Mesendoderm (in vitro differentiated cells): ENCODE measurements at regions not wholly inside any gene's neighbourhood (a gene's known extent, or its start where the extent isn't known, plus 50 kb on each side); places are given as distances from the start of the nearest gene placed in this dataset.

Source experiments
- DNase-seq: peaks from one replicate; pipeline ENCODE4 v3.0.0; 2013
- H2AK5ac ChIP-seq: 2 replicates; pipeline ENCODE4 v1.6.1; 2013; ENCODE audit warnings: low read length, inconsistent platforms
- H2BK120ac ChIP-seq: 2 replicates; pipeline ENCODE4 v1.6.1; 2013; ENCODE audit warnings: low read depth, mild to moderate bottlenecking, low read length, moderate library complexity, mixed read lengths
- H2BK15ac ChIP-seq: replicated peaks from 2 replicates; pipeline ENCODE4 v1.6.1; 2013; ENCODE audit warnings: low read depth, mild to moderate bottlenecking, moderate library complexity
- H2BK5ac ChIP-seq: 2 replicates; pipeline ENCODE4 v1.6.1; 2013; ENCODE audit warnings: low read length, inconsistent platforms
- H3K18ac ChIP-seq: 2 replicates; pipeline ENCODE4 v1.6.1; 2013; ENCODE audit warnings: mild to moderate bottlenecking, low read length, mixed read lengths
- H3K23ac ChIP-seq: one replicate; pipeline ENCODE4 v1.6.1; 2013; ENCODE audit warnings: low read length
- H3K27ac ChIP-seq: 2 replicates; pipeline ENCODE4 v1.5.1; 2013; ENCODE audit warnings: low read depth, mild to moderate bottlenecking, inconsistent platforms, low read length, moderate library complexity
- H3K27me3 ChIP-seq: 2 replicates; pipeline ENCODE4 v1.6.1; 2013; ENCODE audit warnings: low read length, control low read depth, mild to moderate bottlenecking, inconsistent platforms; ENCODE audit not compliant: insufficient read depth, poor library complexity
- H3K36me3 ChIP-seq: 2 replicates; pipeline ENCODE4 v1.6.1; 2013; ENCODE audit warnings: low read length, inconsistent platforms; ENCODE audit not compliant: control insufficient read depth, insufficient read depth
- H3K4ac ChIP-seq: one replicate; pipeline ENCODE4 v1.6.1; 2013; ENCODE audit warnings: low read depth, mild to moderate bottlenecking, low read length, moderate library complexity
- H3K4me1 ChIP-seq: 2 replicates; pipeline ENCODE4 v1.6.1; 2013; ENCODE audit warnings: low read depth, low read length, inconsistent platforms; ENCODE audit not compliant: control insufficient read depth
- H3K4me2 ChIP-seq: 2 replicates; pipeline ENCODE4 v1.6.1; 2013; ENCODE audit warnings: low read length
- H3K4me3 ChIP-seq: 2 replicates; pipeline ENCODE4 v1.5.1; 2013; ENCODE audit warnings: mild to moderate bottlenecking, low read length
- H3K56ac ChIP-seq: one replicate; pipeline ENCODE4 v1.6.1; 2013; ENCODE audit warnings: low read length
- H3K79me1 ChIP-seq: 2 replicates; pipeline ENCODE4 v1.6.1; 2013; ENCODE audit warnings: low read length, inconsistent platforms
- H3K79me2 ChIP-seq: 2 replicates; pipeline ENCODE4 v1.6.1; 2013; ENCODE audit warnings: mild to moderate bottlenecking, low read length; ENCODE audit not compliant: control insufficient read depth, insufficient read depth
- H3K9ac ChIP-seq: 2 replicates; pipeline ENCODE4 v1.6.1; 2013; ENCODE audit warnings: low read length, inconsistent platforms
- H4K5ac ChIP-seq: one replicate; pipeline ENCODE4 v1.6.1; 2013; ENCODE audit warnings: low read length
- H4K8ac ChIP-seq: one replicate; pipeline ENCODE4 v1.6.1; 2013; ENCODE audit warnings: low read depth, mild to moderate bottlenecking, control low read depth, low read length, moderate library complexity
- WGBS: extraction: QIAGEN DNeasy Blood & Tissue Kit; methylation state at CpG from one replicate; pipeline ENCODE4 v1.1.7; 2013; ENCODE audit warnings: low lambda C conversion rate, missing lambda C conversion rate; ENCODE audit not compliant: insufficient coverage; ENCODE audit errors: extremely low coverage; 5-methylcytosine and 5-hydroxymethylcytosine counted together

GRCh38 chr5:97909541-97909940 lies 726.5 kb upstream of the RIOK2 start:
- Histone ChIP-seq H2BK15ac (no peak overlapping the region), H3K18ac (no peak overlapping the region), H3K4ac (no peak overlapping the region), H3K56ac (no peak overlapping the region), H3K27me3 (no peaks in the 10 kb centered on the region), H3K79me1 (no peaks in the 10 kb centered on the region), H3K27ac (no peak overlapping the region), H3K4me3 (no peak overlapping the region), H3K9ac (no peak overlapping the region), H2BK120ac (no peak overlapping the region), H3K23ac (no peak overlapping the region), H2AK5ac (no peak overlapping the region), H3K4me1 (no peaks in the 10 kb centered on the region), H3K36me3 (no peaks in the 10 kb centered on the region), H4K8ac (no peak overlapping the region), H3K79me2 (no peaks in the 10 kb centered on the region), H3K4me2 (no peak overlapping the region), H4K5ac (no peak overlapping the region), H2BK5ac (no peak overlapping the region)
- no peak for DNase-seq
- no CpG with 5 or more reads among the region's 1 CpG for WGBS

- Histone ChIP-seq H3K79me1 (no peaks in the 10 kb centered on the region), H3K4me2 (no peak overlapping the region)
Observed at GRCh38 chr5:97914483-97914882, 731.4 kb upstream of the RIOK2 start.

GRCh38 chr5:97915106-97915505 lies 732.1 kb upstream of the RIOK2 start:
- H2BK15ac ChIP-seq = no peak overlapping the region
- WGBS = no CpG with 5 or more reads among the region's 1 CpG
- no peak overlapping the region for H3K4ac ChIP-seq
- H3K79me1 ChIP-seq = no peaks in the 10 kb centered on the region
- no peak for DNase-seq
- H3K4me2 ChIP-seq = no peak overlapping the region
- no peak overlapping the region for H2AK5ac ChIP-seq
- H3K27me3 ChIP-seq = no peaks in the 10 kb centered on the region
- no peak overlapping the region for H2BK5ac ChIP-seq
- H3K79me2 ChIP-seq = no peaks in the 10 kb centered on the region
- no peak overlapping the region for H3K18ac ChIP-seq
- H2BK120ac ChIP-seq = no peak overlapping the region
- H4K8ac ChIP-seq = no peak overlapping the region
- H3K27ac ChIP-seq = no peak overlapping the region
- H3K23ac ChIP-seq = no peak overlapping the region
- H3K36me3 ChIP-seq = no peaks in the 10 kb centered on the region
- no peak overlapping the region for H4K5ac ChIP-seq
- H3K56ac ChIP-seq = no peak overlapping the region
- no peak overlapping the region for H3K9ac ChIP-seq
- H3K4me1 ChIP-seq = no peaks in the 10 kb centered on the region
- H3K4me3 ChIP-seq = no peak overlapping the region

More at GRCh38 chr5:97914483-97914882, 731.4 kb upstream of the RIOK2 start:
- H2BK15ac ChIP-seq = no peak overlapping the region
- no peak for DNase-seq
- no peak overlapping the region for H3K9ac ChIP-seq
- H4K5ac ChIP-seq = no peak overlapping the region
- no peak overlapping the region for H3K27ac ChIP-seq
- H2BK5ac ChIP-seq = no peak overlapping the region
- H4K8ac ChIP-seq = no peak overlapping the region
- H2AK5ac ChIP-seq = no peak overlapping the region
- no peak overlapping the region for H2BK120ac ChIP-seq
- no peaks in the 10 kb centered on the region for H3K36me3 ChIP-seq
- H3K23ac ChIP-seq = no peak overlapping the region
- no peaks in the 10 kb centered on the region for H3K79me2 ChIP-seq
- no peak overlapping the region for H3K4ac ChIP-seq
- H3K4me1 ChIP-seq = no peaks in the 10 kb centered on the region
- no peak overlapping the region for H3K4me3 ChIP-seq
- no peak overlapping the region for H3K56ac ChIP-seq
- WGBS = no CpG with 5 or more reads among the region's 1 CpG
- H3K27me3 ChIP-seq = no peaks in the 10 kb centered on the region
- H3K18ac ChIP-seq = no peak overlapping the region

- no peaks in the 10 kb centered on the region for H3K36me3 ChIP-seq
- H3K4me1 ChIP-seq = no peaks in the 10 kb centered on the region
- WGBS = no CpG with 5 or more reads among the region's 1 CpG
- no peak overlapping the region for H3K4me2 ChIP-seq
- no peaks in the 10 kb centered on the region for H3K27me3 ChIP-seq
- no peaks in the 10 kb centered on the region for H3K79me2 ChIP-seq
- H3K79me1 ChIP-seq = no peaks in the 10 kb centered on the region
- no peak overlapping the region for H2AK5ac ChIP-seq
- no peak overlapping the region for H3K56ac ChIP-seq
- no peak overlapping the region for H2BK5ac ChIP-seq
- no peak overlapping the region for H3K23ac ChIP-seq
- H4K8ac ChIP-seq = no peak overlapping the region
- no peak overlapping the region for H3K4ac ChIP-seq
- H2BK120ac ChIP-seq = no peak overlapping the region
- H3K4me3 ChIP-seq = no peak overlapping the region
- H3K9ac ChIP-seq = no peak overlapping the region
- H3K27ac ChIP-seq = no peak overlapping the region
- no peak overlapping the region for H4K5ac ChIP-seq
- no peak for DNase-seq
- H3K18ac ChIP-seq = no peak overlapping the region
- H2BK15ac ChIP-seq = no peak overlapping the region
Observed at GRCh38 chr5:97918057-97918456, 735.0 kb upstream of the RIOK2 start.

GRCh38 chr5:97918620-97919019 lies 735.6 kb upstream of the RIOK2 start:
- no peaks in the 10 kb centered on the region for H3K79me2 ChIP-seq
- no peaks in the 10 kb centered on the region for H3K79me1 ChIP-seq
- H3K36me3 ChIP-seq = no peaks in the 10 kb centered on the region
- no peak overlapping the region for H3K56ac ChIP-seq
- no peaks in the 10 kb centered on the region for H3K4me1 ChIP-seq
- no peak overlapping the region for H3K4me3 ChIP-seq
- no peak overlapping the region for H2AK5ac ChIP-seq
- H3K9ac ChIP-seq = no peak overlapping the region
- H4K8ac ChIP-seq = no peak overlapping the region
- no peak overlapping the region for H4K5ac ChIP-seq
- H2BK120ac ChIP-seq = no peak overlapping the region
- no CpG with 5 or more reads among the region's 2 CpGs for WGBS
- no peak overlapping the region for H2BK15ac ChIP-seq
- H3K4ac ChIP-seq = no peak overlapping the region
- no peak overlapping the region for H3K4me2 ChIP-seq
- no peak overlapping the region for H3K27ac ChIP-seq
- H2BK5ac ChIP-seq = no peak overlapping the region
- H3K18ac ChIP-seq = no peak overlapping the region
- no peak for DNase-seq
- H3K23ac ChIP-seq = no peak overlapping the region
- H3K27me3 ChIP-seq = no peaks in the 10 kb centered on the region

- Histone ChIP-seq H2BK120ac (no peak overlapping the region), H3K18ac (no peak overlapping the region), H2BK5ac (no peak overlapping the region), H2AK5ac (no peak overlapping the region), H3K4me3 (no peak overlapping the region), H4K8ac (no peak overlapping the region), H3K36me3 (no peaks in the 10 kb centered on the region), H3K9ac (no peak overlapping the region), H3K27me3 (no peaks in the 10 kb centered on the region), H3K23ac (no peak overlapping the region), H2BK15ac (no peak overlapping the region), H3K79me1 (no peaks in the 10 kb centered on the region), H3K4me2 (no peak overlapping the region), H3K4me1 (no peaks in the 10 kb centered on the region), H3K27ac (no peak overlapping the region), H4K5ac (no peak overlapping the region), H3K56ac (no peak overlapping the region), H3K4ac (no peak overlapping the region), H3K79me2 (no peaks in the 10 kb centered on the region)
- WGBS = no CpG with 5 or more reads among the region's 4 CpGs
- no peak for DNase-seq
Observed at GRCh38 chr5:97919719-97920118, 736.7 kb upstream of the RIOK2 start.
